Activated CD4-positive, alpha-beta T cell treated with anti-CD3 and anti-CD28 coated beads, Interleukin-2, Interleukin-6, amounts not matched to agents 100 ng/mL and 50 ng/mL, durations not matched to agents 16 hours and 8 hours (primary cell): ENCODE measurements at regions not wholly inside any gene's neighbourhood (a gene's known extent, or its start where the extent isn't known, plus 50 kb on each side); places are given as distances from the start of the nearest gene placed in this dataset.
"Not testable (repeated sequence)": the region's sequence is repeated elsewhere in the genome, so short reads cannot be mapped to it uniquely, and the experiment has no call there.

ENCODE experiments used
- DNase-seq: peaks from one replicate; pipeline ENCODE4 v3.0.0-alpha.2; 2020

GRCh38 chr12:131365821-131366260 lies 345.0 kb upstream of the SFSWAP start:
- DNase-seq: no peak

- no peak for DNase-seq
These were observed 344.5 kb upstream of the SFSWAP start for GRCh38 chr12:131366261-131366871.

- not testable (repeated sequence) for DNase-seq
These were observed 343.6 kb upstream of the SFSWAP start for GRCh38 chr12:131367067-131367982.

GRCh38 chr12:131367983-131368667 lies 342.8 kb upstream of the SFSWAP start:
- no peak for DNase-seq

GRCh38 chr12:131368668-131369071 lies 342.2 kb upstream of the SFSWAP start:
- no peak for DNase-seq

GRCh38 chr12:131369094-131369845 lies 341.6 kb upstream of the SFSWAP start:
- no peak for DNase-seq

- no peak for DNase-seq
These were observed 340.6 kb upstream of the SFSWAP start for GRCh38 chr12:131370321-131370720.

GRCh38 chr12:131370791-131371347 lies 340.0 kb upstream of the SFSWAP start:
- no peak for DNase-seq

- no peak for DNase-seq
These were observed 339.3 kb upstream of the SFSWAP start for GRCh38 chr12:131371401-131372170.

- no peak for DNase-seq
These were observed 338.8 kb upstream of the SFSWAP start for GRCh38 chr12:131372171-131372475.

- no peak for DNase-seq
These were observed 338.1 kb upstream of the SFSWAP start for GRCh38 chr12:131372706-131373195.

GRCh38 chr12:131375261-131375971 lies 335.5 kb upstream of the SFSWAP start:
- DNase-seq: no peak

- DNase-seq: no peak
These were observed 334.9 kb upstream of the SFSWAP start for GRCh38 chr12:131375972-131376345.

- no peak for DNase-seq
These were observed 332.6 kb upstream of the SFSWAP start for GRCh38 chr12:131378176-131378842.

- DNase-seq: no peak
These were observed 331.8 kb upstream of the SFSWAP start for GRCh38 chr12:131378861-131379665.

GRCh38 chr12:131379738-131380137 lies 331.2 kb upstream of the SFSWAP start:
- DNase-seq: no peak

GRCh38 chr12:131380220-131380964 lies 330.5 kb upstream of the SFSWAP start:
- no peak for DNase-seq

- no peak for DNase-seq
These were observed 329.8 kb upstream of the SFSWAP start for GRCh38 chr12:131380965-131381705.
